Uterus (tissue), 3 donors: ENCODE measurements at regions not wholly inside any gene's neighbourhood (a gene's known extent, or its start where the extent isn't known, plus 50 kb on each side); places are given as distances from the start of the nearest gene placed in this dataset.

Source experiments
- DNase-seq, 2 donors: peaks; one replicate each; pipeline ENCODE4 v3.0.0-alpha.2; 2019 to 2020
- H3K27ac ChIP-seq, 2 donors: fragments of 200-600 bp; sonication (generic); 1 replicate in 1 of 2; 2 replicates in 1 of 2; pipeline ENCODE4 v1.5.1; 2016 to 2018
- H3K27me3 ChIP-seq, 2 donors: fragments of 200-600 bp; sonication (generic); one replicate each; pipeline ENCODE4 v1.5.1; 2018 to 2019; ENCODE audit warnings: control low read depth in 1 of 2
- H3K36me3 ChIP-seq, 2 donors: fragments of 200-600 bp; sonication (generic); one replicate each; pipeline ENCODE4 v1.5.1; 2019; ENCODE audit warnings: control low read depth in 1 of 2
- H3K4me1 ChIP-seq, 2 donors: fragments of 200-600 bp; sonication (generic); one replicate each; pipeline ENCODE4 v1.5.1; 2018 to 2019; ENCODE audit warnings: control low read depth in 1 of 2
- H3K4me3 ChIP-seq, 2 donors: fragments of 200-600 bp; sonication (generic); 1 replicate in 1 of 2; 2 replicates in 1 of 2; pipeline ENCODE4 v1.5.1; 2018 to 2019; ENCODE audit warnings: mild to moderate bottlenecking in 1 of 2
- H3K9me3 ChIP-seq, 2 donors: fragments of 200-600 bp; sonication (generic); one replicate each; pipeline ENCODE4 v1.5.1; 2019; ENCODE audit warnings: control low read depth in 1 of 2
- POLR2A ChIP-seq, 2 donors: fragments of 450-650 bp; IDR thresholded peaks; one replicate each; pipeline ENCODE4 v1.6.1; 2016; ENCODE audit warnings: antibody characterized with exemption in 2 of 2, mild to moderate bottlenecking in 1 of 2, moderate library complexity in 1 of 2
- intact Hi-C: fragments of 100-400 bp; cut with DNase I; formaldehyde crosslinking; loops from one replicate; pipeline ENCODE4 v1.15.1; 2023; ENCODE audit warnings: low total_unique reads
- TF ChIP-seq, protein P1 (sequence below), 4 experiments: fragments of 200-600 bp in 2 of 4; fragments of 450-650 bp in 2 of 4; sonication (generic) in 2 of 4; IDR thresholded peaks; one replicate each; pipeline ENCODE4 v1.5.1; 2016 to 2019; ENCODE audit warnings: antibody characterized with exemption in 4 of 4, mild to moderate bottlenecking in 2 of 4, moderate library complexity in 1 of 4
- donor health status: DM: yes; HTN: yes; CAD: no.

DNA sequence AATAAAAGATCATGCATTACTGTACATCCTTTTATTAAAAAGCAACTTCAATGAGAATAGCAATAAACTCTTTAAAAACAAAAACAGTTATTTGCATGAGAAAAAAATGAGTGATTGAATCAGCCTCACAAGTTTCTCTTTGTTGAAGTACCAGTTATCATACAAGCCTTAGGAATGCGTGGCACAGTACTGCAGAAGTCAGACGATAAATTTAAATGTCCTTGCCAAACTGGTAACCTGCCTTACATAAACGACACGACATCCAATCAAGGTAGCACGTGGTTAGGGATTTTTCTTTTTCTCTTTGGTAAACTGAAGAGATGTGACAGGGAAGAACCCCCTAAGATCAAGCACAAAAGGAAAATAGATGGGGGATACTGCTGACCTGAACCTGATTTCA is 251.0 kb downstream of the KLF12 start:
- Histone ChIP-seq H3K4me1 (no peaks in the 10 kb centered on the region), H3K36me3 (no peaks in the 10 kb centered on the region), H3K9me3 (no peaks in the 10 kb centered on the region), H3K27me3 (no peaks in the 10 kb centered on the region), H3K27ac (no peak overlapping the region), H3K4me3 (no peak overlapping the region)
- no peak for DNase-seq
- TF ChIP-seq, protein P1, sequence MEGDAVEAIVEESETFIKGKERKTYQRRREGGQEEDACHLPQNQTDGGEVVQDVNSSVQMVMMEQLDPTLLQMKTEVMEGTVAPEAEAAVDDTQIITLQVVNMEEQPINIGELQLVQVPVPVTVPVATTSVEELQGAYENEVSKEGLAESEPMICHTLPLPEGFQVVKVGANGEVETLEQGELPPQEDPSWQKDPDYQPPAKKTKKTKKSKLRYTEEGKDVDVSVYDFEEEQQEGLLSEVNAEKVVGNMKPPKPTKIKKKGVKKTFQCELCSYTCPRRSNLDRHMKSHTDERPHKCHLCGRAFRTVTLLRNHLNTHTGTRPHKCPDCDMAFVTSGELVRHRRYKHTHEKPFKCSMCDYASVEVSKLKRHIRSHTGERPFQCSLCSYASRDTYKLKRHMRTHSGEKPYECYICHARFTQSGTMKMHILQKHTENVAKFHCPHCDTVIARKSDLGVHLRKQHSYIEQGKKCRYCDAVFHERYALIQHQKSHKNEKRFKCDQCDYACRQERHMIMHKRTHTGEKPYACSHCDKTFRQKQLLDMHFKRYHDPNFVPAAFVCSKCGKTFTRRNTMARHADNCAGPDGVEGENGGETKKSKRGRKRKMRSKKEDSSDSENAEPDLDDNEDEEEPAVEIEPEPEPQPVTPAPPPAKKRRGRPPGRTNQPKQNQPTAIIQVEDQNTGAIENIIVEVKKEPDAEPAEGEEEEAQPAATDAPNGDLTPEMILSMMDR (IDR thresholded peaks at IDR 0.05) = no peak
- no peak for TF ChIP-seq POLR2A (IDR thresholded peaks at IDR 0.05)
- intact Hi-C loops = no loop called here

DNA sequence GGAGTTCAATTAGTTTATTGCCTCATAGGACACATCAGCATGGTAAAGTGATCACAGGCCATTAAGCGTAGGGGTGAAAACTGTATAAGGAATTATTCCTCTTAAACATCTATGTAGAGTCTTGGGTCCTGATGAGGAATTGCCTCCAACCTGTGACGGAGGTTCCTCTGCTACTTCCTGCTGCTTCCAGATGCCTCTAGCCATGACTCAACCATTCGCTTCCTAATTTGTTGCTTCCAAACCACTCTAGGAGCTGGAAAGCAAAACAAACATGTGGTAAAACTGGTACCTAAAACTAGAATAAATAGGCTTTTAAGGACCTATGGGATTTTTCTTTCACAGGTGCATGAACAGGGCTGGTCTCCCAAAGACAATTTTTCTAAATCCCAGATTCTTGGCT is 253.8 kb downstream of the KLF12 start:
- H3K9me3 ChIP-seq = no peaks in the 10 kb centered on the region
- no peaks in the 10 kb centered on the region for H3K4me1 ChIP-seq
- intact Hi-C loops = no loop called here
- TF ChIP-seq POLR2A (IDR thresholded peaks at IDR 0.05) = no peak
- TF ChIP-seq, protein P1 (IDR thresholded peaks at IDR 0.05) = no peak
- no peaks in the 10 kb centered on the region for H3K36me3 ChIP-seq
- no peak overlapping the region for H3K4me3 ChIP-seq
- no peak for DNase-seq
- H3K27ac ChIP-seq = no peak overlapping the region
- H3K27me3 ChIP-seq = no peaks in the 10 kb centered on the region

DNA sequence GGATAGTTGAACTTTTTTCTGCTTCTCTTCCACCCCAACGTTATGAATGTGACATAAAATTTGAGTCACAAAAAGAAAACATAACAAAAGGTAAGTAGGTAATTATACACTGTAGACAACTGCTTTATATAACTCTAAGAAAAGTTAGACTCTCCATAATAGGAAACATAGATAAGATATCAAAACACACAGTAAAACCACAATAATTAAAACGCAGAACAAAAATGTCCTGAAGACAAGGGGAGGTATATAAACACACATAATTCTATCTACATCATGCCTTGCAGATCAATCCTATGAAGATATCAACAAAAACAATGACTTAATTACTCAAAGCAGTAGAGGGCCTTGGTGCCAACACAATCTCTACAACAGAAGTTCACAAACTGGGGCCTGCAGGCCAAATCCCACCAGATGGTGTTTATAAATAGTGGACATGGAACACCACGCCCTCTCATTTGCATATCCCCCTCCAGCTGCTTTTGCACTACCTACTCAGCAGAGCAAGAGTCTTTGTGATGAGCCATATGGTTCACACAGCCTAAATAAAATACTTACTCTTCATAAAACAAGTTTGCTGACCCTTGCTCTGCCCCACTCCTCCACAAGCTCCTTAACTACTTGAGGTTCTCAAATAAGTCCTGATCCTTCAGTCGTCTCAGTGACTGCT is 254.7 kb downstream of the KLF12 start:
- intact Hi-C loops = no loop called here
- no peaks in the 10 kb centered on the region for H3K36me3 ChIP-seq
- no peaks in the 10 kb centered on the region for H3K27me3 ChIP-seq
- no peaks in the 10 kb centered on the region for H3K4me1 ChIP-seq
- H3K27ac ChIP-seq = no peak overlapping the region
- TF ChIP-seq POLR2A (IDR thresholded peaks at IDR 0.05) = no peak
- TF ChIP-seq, protein P1 (IDR thresholded peaks at IDR 0.05) = no peak
- no peak overlapping the region for H3K4me3 ChIP-seq
- no peak for DNase-seq
- H3K9me3 ChIP-seq = no peaks in the 10 kb centered on the region

DNA sequence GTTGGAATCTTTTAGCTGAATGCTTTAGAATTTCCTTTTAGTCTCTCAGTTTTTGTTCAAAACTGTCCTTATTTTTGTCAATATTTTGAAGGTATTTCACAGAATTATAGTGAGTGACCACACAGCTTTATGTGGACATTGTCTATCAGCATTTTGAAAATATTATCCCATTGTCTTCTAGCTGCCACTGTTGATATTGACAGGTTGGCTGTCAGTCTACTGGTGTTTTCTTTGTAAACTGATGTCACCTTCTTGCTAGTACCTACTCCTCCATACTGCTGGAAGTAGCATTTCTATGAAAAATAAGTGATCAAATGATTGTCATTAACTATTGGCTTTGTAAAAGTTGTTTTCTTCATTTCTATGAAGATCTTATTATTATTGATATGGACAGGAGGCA is 256.8 kb downstream of the KLF12 start:
- TF ChIP-seq POLR2A (IDR thresholded peaks at IDR 0.05) = no peak
- TF ChIP-seq, protein P1 (IDR thresholded peaks at IDR 0.05) = no peak
- Histone ChIP-seq H3K9me3 (no peaks in the 10 kb centered on the region), H3K27me3 (no peaks in the 10 kb centered on the region), H3K36me3 (no peaks in the 10 kb centered on the region), H3K4me3 (no peak overlapping the region), H3K27ac (no peak overlapping the region), H3K4me1 (no peaks in the 10 kb centered on the region)
- intact Hi-C loops = no loop called here
- no peak for DNase-seq

DNA sequence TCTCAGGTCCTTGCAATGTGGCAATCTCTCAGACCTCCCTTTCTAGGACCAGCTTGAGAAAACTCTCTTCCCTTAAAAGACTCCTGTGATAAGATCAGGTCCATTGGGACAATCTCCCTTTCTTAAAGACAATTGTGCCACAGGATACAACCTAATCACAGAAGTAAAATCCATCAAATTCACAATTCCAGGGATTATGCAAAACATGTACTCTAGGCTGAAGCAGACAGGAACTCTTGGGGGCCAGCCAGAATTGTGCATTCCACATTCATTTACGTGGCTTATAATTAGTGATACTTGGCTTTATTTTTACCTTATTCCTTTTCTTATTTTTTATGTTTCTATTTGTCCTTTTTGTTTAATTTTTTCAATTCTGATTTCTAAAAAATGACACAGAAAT is 257.9 kb downstream of the KLF12 start:
- TF ChIP-seq POLR2A (IDR thresholded peaks at IDR 0.05) = no peak
- TF ChIP-seq, protein P1 (IDR thresholded peaks at IDR 0.05) = no peak
- intact Hi-C loops = no loop called here
- no peak for DNase-seq
- Histone ChIP-seq H3K4me1 (no peaks in the 10 kb centered on the region), H3K27ac (no peak overlapping the region), H3K4me3 (no peak overlapping the region), H3K36me3 (no peaks in the 10 kb centered on the region), H3K27me3 (no peaks in the 10 kb centered on the region), H3K9me3 (no peaks in the 10 kb centered on the region)
